ENCODE measurements at regions not wholly inside any gene's neighbourhood (a gene's known extent, or its start where the extent isn't known, plus 50 kb on each side); places are given as distances from the start of the nearest gene placed in this dataset.

DNA sequence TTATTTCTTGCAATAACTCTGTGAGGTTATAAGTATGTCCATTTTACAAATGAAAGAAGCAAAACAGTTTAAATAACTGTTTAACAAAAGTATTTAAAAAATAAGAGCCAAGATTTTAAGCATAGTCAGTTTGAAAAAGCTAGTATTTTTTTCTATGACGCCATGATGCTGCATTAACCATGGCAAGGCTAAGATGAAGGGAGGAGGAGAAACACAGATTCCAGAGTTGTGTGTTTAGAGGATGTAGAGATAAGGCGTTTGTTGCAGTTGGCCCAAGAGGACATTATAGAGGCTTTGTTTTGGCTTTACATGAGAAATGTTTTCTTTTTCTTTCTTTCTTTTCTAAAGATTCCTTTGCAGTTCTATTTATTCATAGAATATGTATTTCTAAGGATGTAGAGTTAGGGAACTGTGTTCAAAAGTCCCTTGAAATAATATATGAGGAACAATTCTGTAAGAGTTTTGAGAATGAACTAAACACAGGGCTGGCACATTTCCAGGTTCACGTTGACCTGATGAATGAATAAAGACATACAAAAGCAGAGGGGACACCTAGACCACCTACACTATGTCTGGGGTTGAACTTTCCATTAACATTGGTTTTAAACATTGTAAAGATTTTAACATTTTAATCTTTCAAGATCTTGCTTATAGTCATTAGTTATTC is 244.2 kb downstream of the KCNS3 start:
- Histone ChIP-seq H3K23ac (ENCODE audit: low read depth, low read length) (no peak overlapping the region), H2AK5ac (ENCODE audit: low read depth, low read length) (no peak overlapping the region), H3K4me3 (ENCODE audit: insufficient read depth, low read depth, low read length) (no peak overlapping the region), H3K14ac (replicated peaks; ENCODE audit: low read depth, low read length) (no peak overlapping the region), H3K9me1 (ENCODE audit: insufficient read depth, low read length) (no peaks in the 10 kb centered on the region; the same call in 1 of the 2 replicates), H3K4me2 (ENCODE audit: low read depth, low read length) (no peak overlapping the region), H3K4me1 (ENCODE audit: control insufficient read depth, insufficient read depth, low read length) (no peaks in the 10 kb centered on the region), H2BK120ac (ENCODE audit: low read depth, low read length) (no peak overlapping the region), H3K18ac (ENCODE audit: low read depth, low read length) (no peak overlapping the region), H3K79me1 (ENCODE audit: low read depth in 1 of 2, low read length in 2 of 2) (no peaks in the 10 kb centered on the region), H3K27me3 (ENCODE audit: control insufficient read depth, insufficient read depth, low read length) (peaks cover 3% of the 10 kb centered on the region), H3K36me3 (ENCODE audit: control insufficient read depth, insufficient read depth, low read length) (no peaks in the 10 kb centered on the region), H2BK5ac (ENCODE audit: low read depth, low read length, poor library complexity, severe bottlenecking) (no peak overlapping the region), H3K4ac (ENCODE audit: low read depth, low read length) (no peak overlapping the region), H2BK15ac (ENCODE audit: low read depth, low read length) (no peak overlapping the region), H4K8ac (ENCODE audit: low read depth in 2 of 2, low read length in 2 of 2) (no peak overlapping the region), H4K20me1 (ENCODE audit: insufficient read depth, low read length) (no peaks in the 10 kb centered on the region), H4K91ac (ENCODE audit: insufficient read depth, low read depth, low read length) (no peak overlapping the region), H2BK20ac (ENCODE audit: low read depth, low read length) (no peak overlapping the region), H3K56ac (ENCODE audit: extremely low read depth, insufficient read depth, low read length) (no peak overlapping the region), H3K9ac (ENCODE audit: low read depth, low read length) (no peak overlapping the region), H4K5ac (ENCODE audit: low read depth, low read length) (no peak overlapping the region), H3K9me3 (ENCODE audit: control insufficient read depth, insufficient read depth, low read length) (no peaks in the 10 kb centered on the region), H2AFZ (replicated peaks; ENCODE audit: low read length, poor library complexity) (no peak overlapping the region), H2AK9ac (replicated peaks; ENCODE audit: low read depth, low read length, poor library complexity) (no peak overlapping the region), H3K27ac (ENCODE audit: insufficient read depth, low read length) (no peak overlapping the region)
- DNase-seq = no peak
- intact Hi-C loops (cut with micrococcal nuclease) (no loop called here), in situ Hi-C loops (cut with MboI; ENCODE audit: low sequenced_read_pairs) (no loop called here), dilution Hi-C loops (cut with HindIII; ENCODE audit: low sequenced_read_pairs, unreplicated experiment) (no loop called here)
- CTCF ChIA-PET = no interaction called here
- no peak for ATAC-seq (ENCODE audit: low read depth)
- WGBS, 2 experiments (ENCODE audit: extremely low coverage in 2 of 2, insufficient read length in 1 of 2) = 50% methylated on average over 1 of the region's 3 CpGs; no CpG with 5 or more reads in 1 of the 2 experiments
- BruUV-seq (replicated peaks) = no TSS peak
- POLR2A ChIA-PET (ENCODE audit: unreplicated experiment) = no interaction called here
- no peak for TF ChIP-seq MAFK (IDR thresholded peaks at IDR 0.05; ENCODE audit: low read depth, low read length)
- TF ChIP-seq, protein P1, sequence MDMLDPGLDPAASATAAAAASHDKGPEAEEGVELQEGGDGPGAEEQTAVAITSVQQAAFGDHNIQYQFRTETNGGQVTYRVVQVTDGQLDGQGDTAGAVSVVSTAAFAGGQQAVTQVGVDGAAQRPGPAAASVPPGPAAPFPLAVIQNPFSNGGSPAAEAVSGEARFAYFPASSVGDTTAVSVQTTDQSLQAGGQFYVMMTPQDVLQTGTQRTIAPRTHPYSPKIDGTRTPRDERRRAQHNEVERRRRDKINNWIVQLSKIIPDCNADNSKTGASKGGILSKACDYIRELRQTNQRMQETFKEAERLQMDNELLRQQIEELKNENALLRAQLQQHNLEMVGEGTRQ (IDR thresholded peaks at IDR 0.05; ENCODE audit: low read depth, low read length) = no peak
- no peak for TF ChIP-seq POLR2A (IDR thresholded peaks at IDR 0.05; ENCODE audit: low read depth, low read length)
- TF ChIP-seq CEBPB (IDR thresholded peaks at IDR 0.05; ENCODE audit: low read depth, low read length) = no peak

Data from IMR-90 (cell line).